H9 (cell line): ENCODE measurements at regions not wholly inside any gene's neighbourhood (a gene's known extent, or its start where the extent isn't known, plus 50 kb on each side); places are given as distances from the start of the nearest gene placed in this dataset.

Experiments
- DNase-seq: peaks from one replicate; pipeline ENCODE4 v3.0.0-alpha.2; 2017
- H2AFZ ChIP-seq: one replicate; pipeline ENCODE4 v1.6.1; 2013; ENCODE audit warnings: mild to moderate bottlenecking, low read length, control low read depth, moderate library complexity
- H2AK5ac ChIP-seq: 2 replicates; pipeline ENCODE4 v1.6.1; 2013; ENCODE audit warnings: low read length, control low read depth, mixed read lengths; ENCODE audit not compliant: insufficient read length
- H2BK120ac ChIP-seq: one replicate; pipeline ENCODE4 v1.6.1; 2013; ENCODE audit warnings: low read depth, mild to moderate bottlenecking, low read length, control low read depth, inconsistent platforms; ENCODE audit not compliant: poor library complexity, severe bottlenecking
- H2BK12ac ChIP-seq: 2 replicates; pipeline ENCODE4 v1.6.1; 2013; ENCODE audit warnings: low read length, control low read depth, mixed read lengths, low read depth; ENCODE audit not compliant: insufficient read length
- H2BK15ac ChIP-seq: 2 replicates; pipeline ENCODE4 v1.6.1; 2013; ENCODE audit warnings: low read depth, low read length, control low read depth
- H2BK20ac ChIP-seq: one replicate; pipeline ENCODE4 v1.6.1; 2013; ENCODE audit warnings: low read depth, mild to moderate bottlenecking, low read length, control low read depth, inconsistent platforms; ENCODE audit not compliant: poor library complexity, severe bottlenecking
- H2BK5ac ChIP-seq: 2 replicates; pipeline ENCODE4 v1.6.1; 2013; ENCODE audit warnings: low read length, control low read depth, mixed read lengths; ENCODE audit not compliant: insufficient read length
- H3K14ac ChIP-seq: 2 replicates; pipeline ENCODE4 v1.6.1; 2013; ENCODE audit warnings: low read length, control low read depth; ENCODE audit not compliant: insufficient read depth
- H3K18ac ChIP-seq: 2 replicates; pipeline ENCODE4 v1.6.1; 2013; ENCODE audit warnings: low read depth, mild to moderate bottlenecking, mixed read lengths, low read length, control low read depth; ENCODE audit not compliant: insufficient read length
- H3K23ac ChIP-seq: 2 replicates; pipeline ENCODE4 v1.6.1; 2013; ENCODE audit warnings: low read length, control low read depth, mixed read lengths, low read depth; ENCODE audit not compliant: insufficient read length
- H3K23me2 ChIP-seq: 2 replicates; pipeline ENCODE4 v1.6.1; 2013; ENCODE audit warnings: low read depth, mild to moderate bottlenecking, mixed read lengths, low read length, control low read depth; ENCODE audit not compliant: insufficient read length, poor library complexity, severe bottlenecking
- H3K27ac ChIP-seq: 2 replicates; pipeline ENCODE4 v1.5.1; 2013; ENCODE audit warnings: low read length, control low read depth, mixed read lengths, low read depth; ENCODE audit not compliant: insufficient read length
- H3K27me3 ChIP-seq: 2 replicates; pipeline ENCODE4 v1.6.1; 2013; ENCODE audit warnings: low read length, control low read depth, inconsistent platforms; ENCODE audit not compliant: insufficient read depth
- H3K4ac ChIP-seq: 2 replicates; pipeline ENCODE4 v1.6.1; 2013; ENCODE audit warnings: low read depth, mild to moderate bottlenecking, control low read depth, inconsistent platforms, low read length, moderate library complexity
- H3K4me1 ChIP-seq: 2 replicates; pipeline ENCODE4 v1.6.1; 2013; ENCODE audit warnings: low read length, control low read depth, inconsistent platforms; ENCODE audit not compliant: insufficient read depth
- H3K4me2 ChIP-seq: 2 replicates; pipeline ENCODE4 v1.6.1; 2013; ENCODE audit warnings: low read length, control low read depth, mixed read lengths; ENCODE audit not compliant: insufficient read length, insufficient read depth
- H3K56ac ChIP-seq: 2 replicates; pipeline ENCODE4 v1.6.1; 2013; ENCODE audit warnings: low read depth, mild to moderate bottlenecking, mixed read lengths, low read length, control low read depth; ENCODE audit not compliant: insufficient read length
- H3K79me1 ChIP-seq: 2 replicates; pipeline ENCODE4 v1.6.1; 2013; ENCODE audit warnings: low read depth, mild to moderate bottlenecking, moderate library complexity, low read length, control low read depth, inconsistent platforms; ENCODE audit not compliant: insufficient read depth, poor library complexity, severe bottlenecking
- H3K79me2 ChIP-seq: 2 replicates; pipeline ENCODE4 v1.6.1; 2013; ENCODE audit warnings: low read length, control low read depth, inconsistent platforms; ENCODE audit not compliant: insufficient read depth
- H3K9ac ChIP-seq: 2 replicates; pipeline ENCODE4 v1.6.1; 2013; ENCODE audit warnings: low read length, control low read depth, mixed read lengths; ENCODE audit not compliant: insufficient read length; ENCODE audit errors: extremely low read depth
- H3K9me3 ChIP-seq: one replicate; pipeline ENCODE4 v1.6.1; 2013; ENCODE audit warnings: low read depth, low read length, inconsistent platforms; ENCODE audit not compliant: control insufficient read depth
- H3T11ph ChIP-seq: one replicate; pipeline ENCODE4 v1.6.1; 2013; ENCODE audit warnings: mild to moderate bottlenecking, low read length, control low read depth, inconsistent platforms
- H4K20me1 ChIP-seq: one replicate; pipeline ENCODE4 v1.6.1; 2013; ENCODE audit not compliant: control insufficient read depth, insufficient read length, insufficient read depth
- H4K5ac ChIP-seq: 2 replicates; pipeline ENCODE4 v1.6.1; 2013; ENCODE audit warnings: low read depth, mild to moderate bottlenecking, mixed read lengths, low read length, control low read depth; ENCODE audit not compliant: insufficient read length
- H4K8ac ChIP-seq: replicated peaks from 2 replicates; pipeline ENCODE4 v1.6.1; 2013; ENCODE audit warnings: low read length, control low read depth, mixed read lengths, low read depth; ENCODE audit not compliant: insufficient read length
- H4K91ac ChIP-seq: 2 replicates; pipeline ENCODE4 v1.6.1; 2013; ENCODE audit warnings: low read depth, mild to moderate bottlenecking, moderate library complexity, mixed read lengths, low read length, control low read depth; ENCODE audit not compliant: insufficient read length
- H3K27ac Mint-ChIP-seq, 3 experiments: 2 replicates in 2 of 3; 3 replicates in 1 of 3; pipeline ENCODE4 v1.8.0; 2020 to 2021; ENCODE audit warnings: mixed read lengths in 3 of 3, mild to moderate bottlenecking in 1 of 3, moderate library complexity in 1 of 3
- H3K27me3 Mint-ChIP-seq: 2 replicates; pipeline ENCODE4 v1.8.0; 2021; ENCODE audit warnings: low read depth, mild to moderate bottlenecking, moderate library complexity, mixed read lengths
- H3K36me3 Mint-ChIP-seq, 3 experiments: 2 replicates in 2 of 3; 3 replicates in 1 of 3; pipeline ENCODE4 v1.8.0; 2020 to 2021; ENCODE audit warnings: low read depth in 3 of 3, mixed read lengths in 3 of 3; ENCODE audit not compliant: insufficient read depth in 1 of 3
- H3K4me1 Mint-ChIP-seq, 2 experiments: 2 replicates each; pipeline ENCODE4 v1.8.0; 2020; ENCODE audit warnings: mixed read lengths in 2 of 2
- H3K4me3 Mint-ChIP-seq, 2 experiments: 2 replicates in 1 of 2; 3 replicates in 1 of 2; pipeline ENCODE4 v1.8.0; 2020 to 2021; ENCODE audit warnings: mild to moderate bottlenecking in 2 of 2, mixed read lengths in 2 of 2, moderate library complexity in 1 of 2
- H3K9me3 Mint-ChIP-seq, 2 experiments: 2 replicates in 1 of 2; 3 replicates in 1 of 2; pipeline ENCODE4 v1.8.0; 2020; ENCODE audit warnings: mild to moderate bottlenecking in 2 of 2, mixed read lengths in 2 of 2, moderate library complexity in 1 of 2
- CTCF ChIP-seq: fragments of 200-600 bp; sonication (generic); conservative IDR thresholded peaks from 3 replicates; pipeline ENCODE4 v1.8.0; 2021; ENCODE audit warnings: antibody characterized with exemption, mild to moderate bottlenecking
- WGBS: extraction: QIAGEN DNeasy Blood & Tissue Kit; methylation state at CpG from one replicate; pipeline ENCODE4 v1.1.7; 2013; ENCODE audit warnings: missing lambda C conversion rate, low lambda C conversion rate, mixed read lengths; ENCODE audit not compliant: insufficient read length; ENCODE audit errors: extremely low coverage; 5-methylcytosine and 5-hydroxymethylcytosine counted together

GRCh38 chr2:19226871-19227270 lies 131.6 kb downstream of the OSR1 start:
- H3K9me3 ChIP-seq: no peaks in the 10 kb centered on the region
- no peaks in the 10 kb centered on the region for H3K27me3 Mint-ChIP-seq
- H3K27ac Mint-ChIP-seq: no peak overlapping the region
- H3K36me3 Mint-ChIP-seq: no peaks in the 10 kb centered on the region
- peaks cover 9% of the 10 kb centered on the region for H3K4me1 ChIP-seq
- H3K23me2 ChIP-seq: no peaks in the 10 kb centered on the region
- no peak overlapping the region for H2AK5ac ChIP-seq
- H4K20me1 ChIP-seq: no peaks in the 10 kb centered on the region
- no peak overlapping the region for H4K91ac ChIP-seq
- no peak overlapping the region for H2BK12ac ChIP-seq
- no peak overlapping the region for H3K23ac ChIP-seq
- H3K56ac ChIP-seq: no peak overlapping the region
- no peak overlapping the region for H2BK120ac ChIP-seq
- H3K4me3 Mint-ChIP-seq: no peak overlapping the region
- no peak overlapping the region for H3K27ac ChIP-seq
- no peak overlapping the region for H3K14ac ChIP-seq
- no peak overlapping the region for H2AFZ ChIP-seq
- no CpG with 5 or more reads among the region's 4 CpGs for WGBS
- no peak overlapping the region for H3K4ac ChIP-seq
- H3K9me3 Mint-ChIP-seq: no peaks in the 10 kb centered on the region; a peak in 1 of 5 replicates
- no peak overlapping the region for H3K9ac ChIP-seq
- H2BK20ac ChIP-seq: no peak overlapping the region
- no peak overlapping the region for H3K4me2 ChIP-seq
- no peak overlapping the region for H4K5ac ChIP-seq
- H3T11ph ChIP-seq: no peak overlapping the region
- no peak overlapping the region for H2BK15ac ChIP-seq
- no peak overlapping the region for H3K18ac ChIP-seq
- H3K79me1 ChIP-seq: no peaks in the 10 kb centered on the region
- H4K8ac ChIP-seq: no peak overlapping the region
- no peak for TF ChIP-seq CTCF
- no peaks in the 10 kb centered on the region for H3K79me2 ChIP-seq
- H3K27me3 ChIP-seq: no peaks in the 10 kb centered on the region
- H3K4me1 Mint-ChIP-seq: peaks cover 30 to 60% of the 10 kb centered on the region in 2 experiments
- no peak for DNase-seq
- no peak overlapping the region for H2BK5ac ChIP-seq
